ENCODE measurements at regions not wholly inside any gene's neighbourhood (a gene's known extent, or its start where the extent isn't known, plus 50 kb on each side); places are given as distances from the start of the nearest gene placed in this dataset.

- DNase-seq (ENCODE audit: low read depth) = no peak
- H3K4me3 ChIP-seq (ENCODE audit: low read depth, low read length) = no peak overlapping the region
- TF ChIP-seq, protein P1, sequence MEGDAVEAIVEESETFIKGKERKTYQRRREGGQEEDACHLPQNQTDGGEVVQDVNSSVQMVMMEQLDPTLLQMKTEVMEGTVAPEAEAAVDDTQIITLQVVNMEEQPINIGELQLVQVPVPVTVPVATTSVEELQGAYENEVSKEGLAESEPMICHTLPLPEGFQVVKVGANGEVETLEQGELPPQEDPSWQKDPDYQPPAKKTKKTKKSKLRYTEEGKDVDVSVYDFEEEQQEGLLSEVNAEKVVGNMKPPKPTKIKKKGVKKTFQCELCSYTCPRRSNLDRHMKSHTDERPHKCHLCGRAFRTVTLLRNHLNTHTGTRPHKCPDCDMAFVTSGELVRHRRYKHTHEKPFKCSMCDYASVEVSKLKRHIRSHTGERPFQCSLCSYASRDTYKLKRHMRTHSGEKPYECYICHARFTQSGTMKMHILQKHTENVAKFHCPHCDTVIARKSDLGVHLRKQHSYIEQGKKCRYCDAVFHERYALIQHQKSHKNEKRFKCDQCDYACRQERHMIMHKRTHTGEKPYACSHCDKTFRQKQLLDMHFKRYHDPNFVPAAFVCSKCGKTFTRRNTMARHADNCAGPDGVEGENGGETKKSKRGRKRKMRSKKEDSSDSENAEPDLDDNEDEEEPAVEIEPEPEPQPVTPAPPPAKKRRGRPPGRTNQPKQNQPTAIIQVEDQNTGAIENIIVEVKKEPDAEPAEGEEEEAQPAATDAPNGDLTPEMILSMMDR (IDR thresholded peaks at IDR 0.05; ENCODE audit: insufficient read depth, low read depth, low read length) = no peak
These were observed 333.5 kb downstream of the SIPA1L2 start for GRCh38 chr1:232296461-232296860.

GRCh38 chr1:232293361-232293760 lies 336.6 kb downstream of the SIPA1L2 start:
- H3K4me3 ChIP-seq (ENCODE audit: low read depth, low read length) = no peak overlapping the region
- TF ChIP-seq, protein P1 (IDR thresholded peaks at IDR 0.05; ENCODE audit: insufficient read depth, low read depth, low read length) = no peak
- no peak for DNase-seq (ENCODE audit: low read depth)

GRCh38 chr1:232292818-232293217 lies 337.1 kb downstream of the SIPA1L2 start:
- no peak overlapping the region for H3K4me3 ChIP-seq (ENCODE audit: low read depth, low read length)
- TF ChIP-seq, protein P1 (IDR thresholded peaks at IDR 0.05; ENCODE audit: insufficient read depth, low read depth, low read length) = no peak
- no peak for DNase-seq (ENCODE audit: low read depth)

GRCh38 chr1:232292239-232292638 lies 337.7 kb downstream of the SIPA1L2 start:
- no peak overlapping the region for H3K4me3 ChIP-seq (ENCODE audit: low read depth, low read length)
- TF ChIP-seq, protein P1 (IDR thresholded peaks at IDR 0.05; ENCODE audit: insufficient read depth, low read depth, low read length) = no peak
- DNase-seq (ENCODE audit: low read depth) = no peak

DNA sequence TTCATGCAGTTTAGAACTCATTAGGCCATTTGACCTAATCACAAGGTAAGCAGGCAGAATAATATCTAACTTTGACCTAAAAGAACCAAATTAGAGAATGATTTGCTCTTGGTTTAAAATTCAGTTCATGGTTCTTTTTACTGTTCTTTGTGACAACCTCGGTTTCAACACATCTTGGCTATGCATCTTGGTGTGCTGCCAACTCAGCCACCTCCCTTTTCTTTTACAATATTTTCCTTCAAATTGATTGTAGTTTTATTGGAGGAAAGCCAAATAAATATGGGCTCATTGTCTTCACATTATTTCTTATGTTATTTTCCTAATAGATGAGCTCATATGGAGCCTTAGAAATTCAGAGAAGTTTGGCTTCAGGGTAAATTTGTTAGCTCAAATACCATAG lies 338.3 kb downstream of the SIPA1L2 start:
- no peak for DNase-seq (ENCODE audit: low read depth)
- H3K4me3 ChIP-seq (ENCODE audit: low read depth, low read length) = no peak overlapping the region
- TF ChIP-seq, protein P1 (IDR thresholded peaks at IDR 0.05; ENCODE audit: insufficient read depth, low read depth, low read length) = no peak

GRCh38 chr1:232291261-232291660 lies 338.7 kb downstream of the SIPA1L2 start:
- no peak for DNase-seq (ENCODE audit: low read depth)
- TF ChIP-seq, protein P1 (IDR thresholded peaks at IDR 0.05; ENCODE audit: insufficient read depth, low read depth, low read length) = no peak

GRCh38 chr1:232290570-232290969 lies 339.4 kb downstream of the SIPA1L2 start:
- no peak for DNase-seq (ENCODE audit: low read depth)

More at GRCh38 chr1:232291261-232291660, 338.7 kb downstream of the SIPA1L2 start:
- no peak overlapping the region for H3K4me3 ChIP-seq (ENCODE audit: low read depth, low read length)

More at GRCh38 chr1:232290570-232290969, 339.4 kb downstream of the SIPA1L2 start:
- no peak overlapping the region for H3K4me3 ChIP-seq (ENCODE audit: low read depth, low read length)
- TF ChIP-seq, protein P1 (IDR thresholded peaks at IDR 0.05; ENCODE audit: insufficient read depth, low read depth, low read length) = no peak
